IMR-90 (cell line): ENCODE measurements at regions not wholly inside any gene's neighbourhood (a gene's known extent, or its start where the extent isn't known, plus 50 kb on each side); places are given as distances from the start of the nearest gene placed in this dataset.

Source experiments
- BHLHE40 ChIP-seq: fragments of 150-350 bp; IDR thresholded peaks from 2 replicates; pipeline ENCODE4 v1.6.1; 2016; ENCODE audit warnings: mild to moderate bottlenecking, low read depth, low read length
- CEBPB ChIP-seq: IDR thresholded peaks from 2 replicates; pipeline ENCODE4 v1.6.1; 2012; ENCODE audit warnings: low read depth, low read length, improper control_type of control experiment
- CHD1 ChIP-seq: IDR thresholded peaks from 2 replicates; pipeline ENCODE4 v1.6.1; 2012; ENCODE audit warnings: low read depth, low read length, improper control_type of control experiment
- FOS ChIP-seq: fragments of 150-350 bp; IDR thresholded peaks from 2 replicates; pipeline ENCODE4 v1.6.1; 2016; ENCODE audit warnings: low read depth, low read length
- MAFK ChIP-seq: IDR thresholded peaks from 2 replicates; pipeline ENCODE4 v1.6.1; 2012; ENCODE audit warnings: low read depth, low read length, improper control_type of control experiment
- POLR2A ChIP-seq: IDR thresholded peaks from 2 replicates; pipeline ENCODE4 v1.6.1; 2012; ENCODE audit warnings: mild to moderate bottlenecking, low read depth, low read length
- RAD21 ChIP-seq: IDR thresholded peaks from 2 replicates; pipeline ENCODE4 v1.6.1; 2012; ENCODE audit warnings: low read length, improper control_type of control experiment
- RCOR1 ChIP-seq: IDR thresholded peaks from 2 replicates; pipeline ENCODE4 v1.6.1; 2012; ENCODE audit warnings: mild to moderate bottlenecking, low read length, improper control_type of control experiment; ENCODE audit not compliant: insufficient replicate concordance
- RFX5 ChIP-seq: IDR thresholded peaks from 2 replicates; pipeline ENCODE4 v1.8.0; 2012; ENCODE audit warnings: low read depth, mild to moderate bottlenecking, low read length, moderate library complexity
- SMC3 ChIP-seq: fragments of 150-350 bp; IDR thresholded peaks from 2 replicates; pipeline ENCODE4 v1.6.1; 2016; ENCODE audit warnings: low read depth, mild to moderate bottlenecking, antibody characterized with exemption, low read length, moderate library complexity
- TF ChIP-seq, protein P1 (sequence below): conservative IDR thresholded peaks from 2 replicates; pipeline ENCODE4 v1.5.1; 2012; ENCODE audit warnings: mild to moderate bottlenecking, low read depth, low read length, improper control_type of control experiment
- TF ChIP-seq, protein P2 (sequence below): fragments of 150-350 bp; IDR thresholded peaks from 2 replicates; pipeline ENCODE4 v1.6.1; 2017; ENCODE audit warnings: mild to moderate bottlenecking, antibody characterized with exemption, low read length, low read depth
- TF ChIP-seq, protein P3 (sequence below): fragments of 150-350 bp; IDR thresholded peaks from 2 replicates; pipeline ENCODE4 v1.6.1; 2016; ENCODE audit warnings: low read depth, mild to moderate bottlenecking, low read length, moderate library complexity, borderline replicate concordance

DNA sequence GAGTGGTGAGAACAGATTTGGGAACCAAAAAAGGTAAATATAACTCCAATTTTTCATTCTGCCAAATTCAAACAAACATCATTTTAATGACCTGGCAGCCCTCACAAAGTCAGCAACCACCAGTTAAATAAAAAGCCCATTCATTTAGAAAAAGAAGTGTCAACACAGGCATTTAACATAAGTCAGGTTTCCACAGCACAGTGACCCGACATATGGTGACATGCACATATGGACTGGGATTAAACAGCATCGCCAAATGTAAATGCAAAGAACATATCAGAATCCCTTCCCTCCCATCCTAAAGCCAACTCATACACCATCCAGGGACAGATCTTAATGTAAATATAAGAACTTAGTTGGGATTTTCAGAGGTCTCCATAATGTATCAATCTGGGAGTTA, 293.2 kb downstream of the FGFR2 start:
- TF ChIP-seq, protein P1, sequence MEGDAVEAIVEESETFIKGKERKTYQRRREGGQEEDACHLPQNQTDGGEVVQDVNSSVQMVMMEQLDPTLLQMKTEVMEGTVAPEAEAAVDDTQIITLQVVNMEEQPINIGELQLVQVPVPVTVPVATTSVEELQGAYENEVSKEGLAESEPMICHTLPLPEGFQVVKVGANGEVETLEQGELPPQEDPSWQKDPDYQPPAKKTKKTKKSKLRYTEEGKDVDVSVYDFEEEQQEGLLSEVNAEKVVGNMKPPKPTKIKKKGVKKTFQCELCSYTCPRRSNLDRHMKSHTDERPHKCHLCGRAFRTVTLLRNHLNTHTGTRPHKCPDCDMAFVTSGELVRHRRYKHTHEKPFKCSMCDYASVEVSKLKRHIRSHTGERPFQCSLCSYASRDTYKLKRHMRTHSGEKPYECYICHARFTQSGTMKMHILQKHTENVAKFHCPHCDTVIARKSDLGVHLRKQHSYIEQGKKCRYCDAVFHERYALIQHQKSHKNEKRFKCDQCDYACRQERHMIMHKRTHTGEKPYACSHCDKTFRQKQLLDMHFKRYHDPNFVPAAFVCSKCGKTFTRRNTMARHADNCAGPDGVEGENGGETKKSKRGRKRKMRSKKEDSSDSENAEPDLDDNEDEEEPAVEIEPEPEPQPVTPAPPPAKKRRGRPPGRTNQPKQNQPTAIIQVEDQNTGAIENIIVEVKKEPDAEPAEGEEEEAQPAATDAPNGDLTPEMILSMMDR: no peak
- TF ChIP-seq RFX5: no peak
- TF ChIP-seq POLR2A: no peak
- TF ChIP-seq CHD1: no peak
- TF ChIP-seq CEBPB: no peak
- TF ChIP-seq RCOR1: no peak
- TF ChIP-seq, protein P2, sequence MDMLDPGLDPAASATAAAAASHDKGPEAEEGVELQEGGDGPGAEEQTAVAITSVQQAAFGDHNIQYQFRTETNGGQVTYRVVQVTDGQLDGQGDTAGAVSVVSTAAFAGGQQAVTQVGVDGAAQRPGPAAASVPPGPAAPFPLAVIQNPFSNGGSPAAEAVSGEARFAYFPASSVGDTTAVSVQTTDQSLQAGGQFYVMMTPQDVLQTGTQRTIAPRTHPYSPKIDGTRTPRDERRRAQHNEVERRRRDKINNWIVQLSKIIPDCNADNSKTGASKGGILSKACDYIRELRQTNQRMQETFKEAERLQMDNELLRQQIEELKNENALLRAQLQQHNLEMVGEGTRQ: no peak
- TF ChIP-seq, protein P3, sequence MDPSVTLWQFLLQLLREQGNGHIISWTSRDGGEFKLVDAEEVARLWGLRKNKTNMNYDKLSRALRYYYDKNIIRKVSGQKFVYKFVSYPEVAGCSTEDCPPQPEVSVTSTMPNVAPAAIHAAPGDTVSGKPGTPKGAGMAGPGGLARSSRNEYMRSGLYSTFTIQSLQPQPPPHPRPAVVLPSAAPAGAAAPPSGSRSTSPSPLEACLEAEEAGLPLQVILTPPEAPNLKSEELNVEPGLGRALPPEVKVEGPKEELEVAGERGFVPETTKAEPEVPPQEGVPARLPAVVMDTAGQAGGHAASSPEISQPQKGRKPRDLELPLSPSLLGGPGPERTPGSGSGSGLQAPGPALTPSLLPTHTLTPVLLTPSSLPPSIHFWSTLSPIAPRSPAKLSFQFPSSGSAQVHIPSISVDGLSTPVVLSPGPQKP: no peak
- TF ChIP-seq SMC3: no peak
- TF ChIP-seq MAFK: no peak
- no peak for TF ChIP-seq RAD21
- no peak for TF ChIP-seq FOS
- no peak for TF ChIP-seq BHLHE40
